Amniotic epithelial cell (primary cell): ENCODE measurements at regions not wholly inside any gene's neighbourhood (a gene's known extent, or its start where the extent isn't known, plus 50 kb on each side); places are given as distances from the start of the nearest gene placed in this dataset.

ENCODE experiments used
- DNase-seq: peaks from one replicate; pipeline ENCODE4 v3.0.0-alpha.2; 2010; ENCODE audit warnings: low read depth

DNA sequence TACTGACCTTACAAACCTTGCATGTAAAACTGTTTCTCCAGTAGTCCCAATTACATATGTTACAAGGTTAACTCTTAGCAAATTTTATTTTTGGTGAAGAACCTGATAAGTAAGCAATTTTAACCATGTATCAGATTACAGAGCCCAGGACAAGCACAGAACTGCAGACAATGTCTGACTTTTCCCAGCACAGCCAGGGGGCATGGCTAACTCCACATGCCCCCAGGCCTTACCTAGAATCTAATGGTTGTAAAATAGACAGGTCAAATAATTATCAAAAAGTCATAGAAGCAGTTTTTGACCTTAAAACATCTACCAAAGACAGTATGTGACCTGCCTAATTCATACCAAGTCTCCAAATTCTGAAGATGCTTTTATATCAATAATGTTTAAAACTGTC, 364.1 kb downstream of the FOXO1 start:
- no peak for DNase-seq

DNA sequence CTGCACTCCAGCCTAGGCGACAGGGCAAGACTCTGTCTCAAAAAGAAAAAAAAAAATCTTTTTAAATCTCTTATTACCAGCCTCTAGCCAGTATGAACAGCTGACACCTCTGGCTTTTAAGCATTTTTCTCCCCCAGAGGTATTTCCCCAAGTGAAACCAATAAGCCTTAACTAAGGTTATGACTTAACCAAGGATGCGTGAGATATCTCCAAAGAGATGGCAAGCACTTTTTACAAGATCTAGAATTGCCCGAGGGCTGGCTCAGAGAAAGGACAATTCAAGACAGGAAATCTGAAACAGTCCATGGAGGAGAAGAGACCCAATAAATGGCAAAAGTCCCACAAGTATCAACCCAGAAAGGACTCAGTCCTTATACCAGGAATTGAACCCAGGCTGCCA, 362.1 kb downstream of the FOXO1 start:
- no peak for DNase-seq

DNA sequence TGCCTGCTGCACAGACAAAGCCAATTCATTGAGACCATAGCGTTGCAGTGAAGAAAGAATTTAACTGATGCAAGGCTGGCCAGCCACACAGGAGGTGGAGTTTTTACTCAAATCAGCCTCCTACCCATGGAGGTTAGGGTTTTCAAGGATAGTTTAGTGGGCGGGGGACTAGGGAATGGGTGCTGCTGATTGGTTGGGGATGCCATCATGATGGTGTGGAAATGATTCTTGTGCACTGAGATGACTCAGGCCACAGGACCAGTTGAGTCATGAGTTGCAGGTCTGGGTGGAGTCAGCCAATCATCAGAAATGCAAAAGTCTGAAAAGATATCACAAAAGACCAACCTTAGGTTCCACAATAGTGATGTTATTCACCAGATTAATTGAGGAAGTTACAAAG, 359.6 kb downstream of the FOXO1 start:
- DNase-seq: no peak

- no peak for DNase-seq
These were observed 356.6 kb downstream of the FOXO1 start for GRCh38 chr13:40309881-40310280.

GRCh38 chr13:40311356-40312101, 354.9 kb downstream of the FOXO1 start:
- DNase-seq: peak; percentile 28

GRCh38 chr13:40313269-40314200, 352.9 kb downstream of the FOXO1 start:
- DNase-seq: no peak

- DNase-seq: peak; percentile 22
These were observed 350.9 kb downstream of the FOXO1 start for GRCh38 chr13:40315416-40316064.

- DNase-seq: peak; percentile 18
These were observed 350.1 kb downstream of the FOXO1 start for GRCh38 chr13:40316301-40316700.

- DNase-seq: no peak
These were observed 348.5 kb downstream of the FOXO1 start for GRCh38 chr13:40317980-40318327.

DNA sequence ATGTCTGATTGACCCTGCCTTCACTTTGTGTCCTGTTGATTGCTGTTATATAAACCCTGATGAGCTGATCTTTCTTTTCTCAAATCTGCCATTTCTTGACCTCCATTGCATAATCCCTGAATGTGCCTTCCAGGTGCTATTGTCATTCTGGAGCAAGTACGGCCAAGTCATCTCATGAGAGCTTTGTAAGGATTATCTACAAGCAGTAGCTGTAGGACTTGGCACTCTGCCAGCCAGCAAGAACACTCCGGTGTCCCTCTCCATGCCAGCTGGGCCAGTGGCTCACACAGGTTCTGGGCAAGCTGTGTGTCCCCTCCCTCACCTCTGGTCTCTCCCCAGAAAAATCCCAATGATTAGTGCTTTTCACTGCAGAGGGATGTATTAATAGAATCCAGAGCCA, 348.1 kb downstream of the FOXO1 start:
- DNase-seq: no peak

GRCh38 chr13:40319699-40320579, 346.5 kb downstream of the FOXO1 start:
- DNase-seq: no peak

GRCh38 chr13:40328091-40328490, 338.4 kb downstream of the FOXO1 start:
- DNase-seq: no peak

- DNase-seq: peak; percentile 32
These were observed 336.5 kb downstream of the FOXO1 start for GRCh38 chr13:40329781-40330485.

DNA sequence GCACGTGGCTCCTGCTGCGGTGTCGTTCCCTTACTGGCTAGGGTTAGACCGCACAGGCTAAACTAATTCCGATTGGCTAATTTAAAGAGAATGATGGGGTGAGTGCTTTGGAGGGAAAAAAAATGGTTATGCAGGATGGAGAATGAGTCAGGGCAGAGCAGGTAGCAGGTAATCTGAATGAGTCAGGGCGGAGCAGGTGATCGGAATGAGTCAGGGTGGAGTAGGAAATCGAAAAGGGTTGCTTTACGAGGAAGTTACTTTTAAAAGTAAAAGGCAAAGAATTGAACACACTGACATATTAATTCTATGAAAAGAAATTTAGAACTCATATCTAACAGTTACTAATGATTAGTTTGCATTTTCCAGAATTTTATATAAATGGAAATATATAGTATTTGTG, 335.5 kb downstream of the FOXO1 start:
- no peak for DNase-seq

DNA sequence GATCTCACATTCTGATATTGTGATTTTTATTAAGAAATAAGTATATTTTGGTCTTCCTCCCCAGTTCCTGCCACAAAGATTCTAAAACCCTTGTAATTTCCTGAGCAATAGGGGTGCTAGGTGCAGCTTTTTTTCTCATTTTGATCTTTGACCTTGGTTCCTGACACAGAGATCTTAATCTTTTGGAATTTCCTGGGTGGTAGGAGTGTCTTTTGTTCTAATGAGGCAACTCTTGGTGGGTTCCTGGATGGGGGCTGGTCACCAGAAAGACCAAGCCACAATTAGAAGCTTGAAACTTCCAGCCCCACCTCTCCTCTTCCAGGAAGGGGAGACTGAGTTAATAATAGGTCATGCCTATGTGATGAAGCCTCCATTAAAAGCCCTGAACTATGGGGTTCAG, 334.6 kb downstream of the FOXO1 start:
- DNase-seq: no peak

DNA sequence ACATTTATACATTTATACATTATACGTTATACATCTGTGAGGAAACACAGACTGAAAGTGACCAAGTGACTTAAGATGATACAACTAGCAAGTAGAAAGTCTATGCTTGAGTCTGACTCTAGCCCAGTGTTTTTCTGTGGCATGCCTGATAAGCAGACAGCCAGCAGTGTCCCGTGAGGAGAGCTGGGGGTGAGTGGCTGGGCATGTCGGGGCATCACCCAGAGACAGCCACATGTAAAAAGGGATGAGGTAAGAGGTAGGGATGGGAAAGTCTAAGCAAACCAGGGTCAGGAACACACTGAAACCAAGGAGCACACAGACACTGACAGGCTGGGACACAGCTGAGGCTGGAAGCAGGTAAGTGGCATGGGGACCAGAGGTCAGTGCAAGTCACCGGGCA, 333.2 kb downstream of the FOXO1 start:
- no peak for DNase-seq

DNA sequence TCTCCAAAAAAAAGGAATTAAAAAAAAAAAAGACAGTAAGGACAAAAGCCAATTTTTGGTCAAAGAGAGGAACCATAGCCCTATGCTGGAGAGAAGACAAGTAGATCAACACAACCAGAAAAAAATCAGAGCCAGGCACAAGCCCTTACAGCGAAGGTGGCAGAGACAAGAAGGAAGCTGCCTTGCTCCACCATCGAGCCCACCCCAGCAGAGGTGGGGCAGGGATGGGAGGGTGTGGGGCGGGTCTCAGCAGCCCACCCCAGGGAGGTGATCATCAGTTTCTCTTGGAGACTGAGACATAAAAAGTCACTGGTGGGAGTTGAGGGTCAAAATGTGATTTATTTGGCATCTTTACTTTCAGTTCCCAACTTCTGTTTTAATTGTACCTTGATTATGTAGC, 332.4 kb downstream of the FOXO1 start:
- no peak for DNase-seq

- DNase-seq: no peak
These were observed 331.8 kb downstream of the FOXO1 start for GRCh38 chr13:40334616-40335015.

DNA sequence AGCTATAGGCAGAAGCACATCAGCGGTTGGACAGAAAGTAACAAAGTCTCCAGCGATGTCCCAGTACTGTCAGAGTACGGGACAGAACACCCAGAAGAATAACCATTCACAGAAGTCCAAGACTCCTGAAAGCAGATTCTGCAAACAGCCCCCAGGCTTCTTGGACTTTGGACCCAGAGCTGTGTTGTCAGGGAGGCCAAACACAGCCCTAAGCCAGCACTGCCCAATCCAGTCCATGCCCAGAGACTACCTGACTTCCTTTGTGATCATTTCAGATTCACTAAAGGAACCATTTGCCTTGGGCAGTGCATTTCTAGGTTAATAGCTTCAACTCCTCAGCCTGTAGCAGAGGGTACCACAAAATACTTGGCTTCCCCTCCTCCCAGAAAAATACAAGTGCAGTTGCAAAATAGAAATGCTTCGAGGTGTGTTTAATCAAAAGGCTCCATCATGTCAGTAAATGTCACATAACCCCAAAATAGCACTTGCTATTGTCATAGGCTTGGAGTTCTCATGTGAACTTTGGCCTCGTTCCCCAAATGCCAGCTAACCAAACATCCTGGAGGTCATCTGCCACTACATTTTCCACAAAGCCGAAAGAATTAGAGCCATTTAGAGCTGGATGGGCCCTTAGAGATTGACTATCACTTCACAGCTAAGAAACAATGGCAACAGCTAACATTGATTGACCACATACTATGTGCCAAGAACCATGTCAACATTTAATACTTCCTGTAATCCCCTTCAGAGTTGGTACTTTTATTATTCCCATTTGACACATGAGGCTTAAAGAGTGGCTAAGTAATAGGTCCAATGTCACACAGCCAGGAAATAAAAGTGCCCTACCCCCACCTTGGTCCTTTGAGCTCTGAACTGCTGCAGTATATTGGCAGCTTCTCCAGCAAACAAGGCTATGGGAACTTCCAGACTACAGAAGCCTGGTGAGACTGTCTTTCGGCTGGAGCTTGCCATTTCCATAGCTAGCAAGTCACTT, 329.9 kb downstream of the FOXO1 start:
- DNase-seq: no peak

DNA sequence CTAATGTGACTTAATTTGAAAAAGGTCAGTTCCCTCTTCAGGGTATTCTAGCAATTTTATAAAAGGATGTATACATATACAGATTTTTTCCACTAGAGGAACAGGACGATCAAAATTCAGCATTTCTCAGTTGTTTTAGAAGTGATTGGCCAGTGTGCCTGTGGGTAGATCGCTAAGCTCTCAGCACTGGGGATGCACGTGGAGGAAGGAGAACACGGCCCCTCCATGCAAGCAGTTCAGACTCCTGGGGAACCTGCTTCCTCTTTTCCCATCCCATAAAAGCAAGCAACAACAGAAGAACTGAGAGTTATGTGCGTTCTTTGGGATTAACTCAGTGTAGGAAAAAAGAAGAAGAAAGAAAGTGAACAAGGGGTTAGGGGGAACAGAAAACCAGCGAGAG, 328.8 kb downstream of the FOXO1 start:
- no peak for DNase-seq
